HG02981 (cell line): ENCODE measurements at regions not wholly inside any gene's neighbourhood (a gene's known extent, or its start where the extent isn't known, plus 50 kb on each side); places are given as distances from the start of the nearest gene placed in this dataset.
"Not testable (repeated sequence)": the region's sequence is repeated elsewhere in the genome, so short reads cannot be mapped to it uniquely, and the experiment has no call there.

Source experiments
- ATAC-seq: cut with Tn5 transposase; IDR thresholded peaks from one replicate; pipeline ENCODE4 v1.9.1; 2021; ENCODE audit warnings: mild to moderate bottlenecking, moderate library complexity; ENCODE audit not compliant: unreplicated experiment

DNA sequence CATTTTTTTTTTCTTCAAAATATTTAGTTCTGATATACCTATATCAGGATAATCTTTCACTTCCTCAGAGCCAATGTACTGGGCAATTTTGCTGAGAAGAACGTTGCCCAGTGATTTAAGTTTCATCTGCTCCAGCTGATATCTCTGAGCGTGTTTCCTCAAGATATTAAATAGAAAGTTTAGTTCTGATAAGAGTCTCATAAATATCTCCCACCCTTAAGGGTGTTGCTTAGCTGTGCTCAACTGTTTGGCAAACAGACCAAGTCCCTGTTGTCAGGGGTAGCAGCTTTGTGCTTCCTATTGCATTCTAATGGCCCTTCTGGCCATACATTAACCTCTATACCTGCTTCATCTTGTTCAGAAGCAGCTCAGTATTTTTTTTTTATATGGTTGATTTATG is 84.7 kb upstream of the GPR141 start:
- ATAC-seq = no peak

- no peak for ATAC-seq
Measured at GRCh38 chr7:37601321-37601720, 82.2 kb upstream of the GPR141 start.

- ATAC-seq = no peak
Measured at GRCh38 chr7:37604078-37604477, 79.5 kb upstream of the GPR141 start.

DNA sequence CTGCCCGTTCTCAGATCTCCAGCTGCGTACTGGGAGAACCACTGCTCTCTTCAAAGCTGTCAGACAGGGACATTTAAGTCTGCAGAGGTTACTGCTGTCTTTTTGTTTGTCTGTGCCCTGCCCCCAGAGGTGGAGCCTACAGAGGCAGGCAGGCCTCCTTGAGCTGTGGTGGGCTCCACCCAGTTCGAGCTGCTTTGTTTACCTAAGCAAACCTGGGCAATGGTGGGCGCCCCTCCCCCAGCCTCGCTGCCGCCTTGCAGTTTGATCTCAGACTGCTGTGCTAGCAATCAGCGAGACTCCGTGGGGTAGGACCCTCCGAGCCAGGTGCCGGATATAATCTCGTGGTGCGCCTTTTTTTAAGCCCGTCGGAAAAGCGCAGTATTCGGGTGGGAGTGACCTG is 66.2 kb upstream of the GPR141 start:
- ATAC-seq = not testable (repeated sequence)

GRCh38 chr7:37633048-37633447 is 50.5 kb upstream of the GPR141 start:
- ATAC-seq = no peak
